ENCODE measurements at regions not wholly inside any gene's neighbourhood (a gene's known extent, or its start where the extent isn't known, plus 50 kb on each side); places are given as distances from the start of the nearest gene placed in this dataset.

DNA sequence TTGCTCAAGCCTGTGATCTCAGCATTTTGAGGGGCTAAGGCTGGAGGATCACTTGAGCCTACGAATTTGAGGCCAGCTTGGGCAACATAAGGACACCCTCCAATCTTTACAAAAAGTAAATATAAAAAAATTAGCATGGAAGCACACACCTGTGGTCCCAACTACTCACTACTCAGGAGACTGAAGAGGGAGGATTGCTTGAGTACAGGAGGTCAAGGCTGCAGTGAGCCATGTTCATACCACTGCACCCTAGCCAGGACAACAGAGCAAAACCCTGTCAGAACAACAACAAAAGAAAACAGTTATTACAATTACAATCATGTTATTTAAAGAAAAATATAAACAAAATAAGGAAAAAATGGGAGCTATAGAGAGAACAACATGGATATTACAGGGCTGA, 82.5 kb upstream of the TNFAIP3 start:
- no peak for TF ChIP-seq POLR2A (IDR thresholded peaks at IDR 0.05)
- TF ChIP-seq, protein P1, sequence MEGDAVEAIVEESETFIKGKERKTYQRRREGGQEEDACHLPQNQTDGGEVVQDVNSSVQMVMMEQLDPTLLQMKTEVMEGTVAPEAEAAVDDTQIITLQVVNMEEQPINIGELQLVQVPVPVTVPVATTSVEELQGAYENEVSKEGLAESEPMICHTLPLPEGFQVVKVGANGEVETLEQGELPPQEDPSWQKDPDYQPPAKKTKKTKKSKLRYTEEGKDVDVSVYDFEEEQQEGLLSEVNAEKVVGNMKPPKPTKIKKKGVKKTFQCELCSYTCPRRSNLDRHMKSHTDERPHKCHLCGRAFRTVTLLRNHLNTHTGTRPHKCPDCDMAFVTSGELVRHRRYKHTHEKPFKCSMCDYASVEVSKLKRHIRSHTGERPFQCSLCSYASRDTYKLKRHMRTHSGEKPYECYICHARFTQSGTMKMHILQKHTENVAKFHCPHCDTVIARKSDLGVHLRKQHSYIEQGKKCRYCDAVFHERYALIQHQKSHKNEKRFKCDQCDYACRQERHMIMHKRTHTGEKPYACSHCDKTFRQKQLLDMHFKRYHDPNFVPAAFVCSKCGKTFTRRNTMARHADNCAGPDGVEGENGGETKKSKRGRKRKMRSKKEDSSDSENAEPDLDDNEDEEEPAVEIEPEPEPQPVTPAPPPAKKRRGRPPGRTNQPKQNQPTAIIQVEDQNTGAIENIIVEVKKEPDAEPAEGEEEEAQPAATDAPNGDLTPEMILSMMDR (IDR thresholded peaks at IDR 0.05): no peak

Data from heart left ventricle (tissue), 13 donors.